ENCODE measurements at regions not wholly inside any gene's neighbourhood (a gene's known extent, or its start where the extent isn't known, plus 50 kb on each side); places are given as distances from the start of the nearest gene placed in this dataset.
"Not testable (repeated sequence)": the region's sequence is repeated elsewhere in the genome, so short reads cannot be mapped to it uniquely, and the experiment has no call there.

DNA sequence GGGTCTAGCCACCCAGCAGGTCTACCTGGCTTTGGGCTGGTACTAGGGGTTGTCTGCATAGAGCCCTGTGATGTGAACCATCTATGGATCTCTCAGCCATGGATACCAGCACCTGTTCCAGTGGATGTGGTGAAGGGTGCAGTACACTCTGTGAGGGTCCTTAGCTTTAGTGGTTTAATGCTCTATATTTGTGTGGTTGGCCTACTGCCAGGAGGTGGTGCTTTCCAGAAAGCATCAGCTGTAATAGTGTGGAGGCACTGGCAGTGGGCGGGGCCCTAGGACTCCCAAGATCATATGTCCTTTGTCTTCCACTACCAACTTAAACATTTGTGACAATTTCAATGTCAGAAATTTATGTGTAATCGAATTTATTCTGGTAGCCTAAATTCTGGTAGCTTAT is 1065.1 kb downstream of the RPIA start:
- FAIRE-seq = not testable (repeated sequence)

GRCh38 chr2:89758332-89759026 is 1067.0 kb downstream of the RPIA start:
- FAIRE-seq = not testable (repeated sequence)

DNA sequence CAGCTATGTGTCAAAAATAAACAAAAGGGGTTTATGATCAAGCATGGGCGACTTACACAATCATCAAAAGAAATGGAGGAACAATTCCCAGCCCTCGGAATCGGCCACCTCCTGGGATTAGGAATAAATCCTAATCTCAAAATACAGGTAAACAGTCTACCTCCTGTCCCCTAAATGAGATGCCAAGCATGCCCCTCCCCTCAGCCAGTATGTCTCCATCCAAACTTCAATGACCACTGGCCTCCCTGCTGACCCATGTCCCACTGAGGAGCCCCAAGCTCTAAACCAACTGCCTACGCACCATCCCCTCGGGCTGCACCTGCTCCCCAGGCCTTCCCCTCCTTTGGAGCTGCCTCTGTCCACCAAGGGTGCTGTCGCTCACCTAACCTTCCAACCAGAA is 1069.3 kb downstream of the RPIA start:
- not testable (repeated sequence) for FAIRE-seq

DNA sequence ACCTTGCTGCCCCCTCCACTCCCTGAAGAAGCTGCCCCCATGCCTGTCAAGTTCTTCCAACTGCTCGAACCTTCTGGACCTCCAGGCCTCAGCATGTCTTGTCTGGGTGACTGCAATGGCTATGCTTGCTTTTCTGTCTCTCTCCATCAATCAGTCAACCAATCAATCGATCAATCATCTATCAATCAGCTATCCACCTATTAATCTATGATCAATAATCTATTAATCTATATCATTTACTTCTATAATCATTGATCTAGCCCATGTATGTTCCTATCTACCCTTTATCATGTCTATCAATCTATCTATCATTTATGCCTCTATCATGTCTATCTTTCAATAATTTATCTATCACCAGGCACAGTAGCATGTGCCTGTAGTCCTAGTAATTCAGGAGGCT is 1069.7 kb downstream of the RPIA start:
- FAIRE-seq = not testable (repeated sequence)

- FAIRE-seq = not testable (repeated sequence)
Observed at GRCh38 chr2:89761863-89762262, 1070.4 kb downstream of the RPIA start.

GRCh38 chr2:89762461-89763253 is 1071.2 kb downstream of the RPIA start:
- not testable (repeated sequence) for FAIRE-seq

DNA sequence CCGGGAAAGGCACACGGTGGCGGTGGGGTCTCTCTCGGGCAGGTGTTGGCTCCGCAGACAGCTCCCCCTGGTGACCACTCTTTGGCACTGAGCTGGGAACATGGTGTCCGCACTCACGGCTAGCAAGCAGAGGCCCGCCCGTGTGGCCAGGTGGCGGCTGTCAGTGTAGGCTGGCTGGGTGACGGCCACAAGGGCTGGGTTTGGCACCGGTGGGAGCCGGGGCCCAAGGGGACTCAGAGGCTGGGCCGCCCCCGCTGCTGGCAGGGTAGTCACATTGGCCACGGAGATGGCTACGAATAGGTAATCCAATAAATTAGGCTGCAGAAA is 1071.7 kb downstream of the RPIA start:
- no peak for FAIRE-seq

DNA sequence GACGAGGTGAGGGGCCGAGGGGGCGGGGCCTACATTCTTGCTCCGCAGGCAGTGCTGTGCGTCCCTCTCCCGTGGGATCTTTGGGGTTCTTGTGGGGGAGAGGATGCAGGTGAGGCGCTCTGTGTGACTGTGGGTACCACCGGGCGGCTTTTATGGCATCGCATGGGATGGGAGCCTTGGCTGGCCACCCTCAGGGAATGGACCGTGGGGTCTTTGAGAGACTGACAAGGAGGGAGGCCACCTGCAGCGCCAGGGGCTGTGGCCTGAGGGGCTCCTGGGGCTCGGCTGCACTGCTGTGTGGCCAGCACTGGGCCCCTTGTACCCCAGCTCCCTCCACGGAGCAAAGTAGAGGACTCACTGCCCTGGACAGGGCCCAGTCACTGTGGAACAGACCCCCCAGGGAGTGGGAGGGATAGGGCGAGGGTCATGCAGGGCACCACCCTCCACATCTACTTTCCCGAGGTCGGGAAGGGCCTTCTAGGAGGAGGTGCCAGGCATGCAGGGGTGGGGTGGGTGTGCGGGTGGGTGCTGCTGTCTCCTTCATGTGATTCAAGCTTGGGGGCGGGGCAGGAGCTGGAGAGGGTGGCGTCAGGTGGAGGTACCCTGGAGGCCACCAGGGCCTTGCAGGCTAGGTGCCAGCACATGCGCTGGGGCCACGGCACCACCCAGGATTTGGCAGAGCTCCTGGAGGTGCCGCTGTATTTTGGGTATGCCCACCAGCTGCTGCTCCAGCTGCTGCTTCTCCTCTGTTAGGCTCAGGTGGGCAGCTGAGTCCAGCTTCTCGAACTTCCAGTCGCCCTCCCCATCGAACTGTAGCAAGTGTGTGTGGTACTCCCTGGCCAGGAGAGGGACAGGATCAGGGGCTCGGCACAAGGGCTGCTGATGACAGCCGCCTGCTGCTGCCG is 1072.4 kb downstream of the RPIA start:
- no peak for FAIRE-seq

DNA sequence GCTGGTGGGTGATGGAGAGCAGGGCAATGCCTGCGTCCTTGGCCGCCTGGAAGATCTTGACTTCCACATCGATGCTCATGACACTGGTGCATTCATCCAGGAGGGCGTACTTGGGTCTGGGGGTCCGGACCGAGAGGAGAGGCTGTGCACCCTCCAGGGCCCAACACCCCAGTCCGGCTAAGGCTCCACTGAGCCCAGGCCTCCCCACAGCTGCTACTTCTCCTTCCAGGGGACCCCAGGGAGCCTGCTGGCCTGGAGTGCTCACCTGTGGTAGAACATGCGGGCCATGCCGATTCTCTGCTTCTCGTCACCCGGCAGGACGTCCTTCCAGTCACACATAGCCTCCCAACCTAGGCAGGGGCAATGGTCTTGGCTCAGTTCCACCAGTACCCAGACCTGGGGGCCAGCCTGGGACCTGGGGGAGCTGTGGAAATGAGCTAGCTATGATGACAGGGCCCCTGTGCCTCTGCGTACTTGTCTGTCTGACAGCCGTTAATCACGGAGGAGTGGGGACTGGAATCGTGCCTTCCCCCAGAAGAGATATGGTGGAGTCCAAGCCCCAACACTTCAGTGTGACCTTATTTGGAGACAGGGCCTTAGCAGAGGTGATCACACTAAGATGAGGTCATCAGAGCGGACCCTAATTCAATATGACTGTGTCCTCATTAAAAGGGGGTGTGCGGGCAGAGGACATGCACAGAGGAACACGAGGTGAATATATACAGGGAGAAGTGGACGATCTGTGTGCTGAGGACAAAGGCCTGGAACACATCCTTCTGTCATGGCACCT is 1073.3 kb downstream of the RPIA start:
- not testable (repeated sequence) for FAIRE-seq

GRCh38 chr2:89765361-89765718 is 1073.9 kb downstream of the RPIA start:
- not testable (repeated sequence) for FAIRE-seq

DNA sequence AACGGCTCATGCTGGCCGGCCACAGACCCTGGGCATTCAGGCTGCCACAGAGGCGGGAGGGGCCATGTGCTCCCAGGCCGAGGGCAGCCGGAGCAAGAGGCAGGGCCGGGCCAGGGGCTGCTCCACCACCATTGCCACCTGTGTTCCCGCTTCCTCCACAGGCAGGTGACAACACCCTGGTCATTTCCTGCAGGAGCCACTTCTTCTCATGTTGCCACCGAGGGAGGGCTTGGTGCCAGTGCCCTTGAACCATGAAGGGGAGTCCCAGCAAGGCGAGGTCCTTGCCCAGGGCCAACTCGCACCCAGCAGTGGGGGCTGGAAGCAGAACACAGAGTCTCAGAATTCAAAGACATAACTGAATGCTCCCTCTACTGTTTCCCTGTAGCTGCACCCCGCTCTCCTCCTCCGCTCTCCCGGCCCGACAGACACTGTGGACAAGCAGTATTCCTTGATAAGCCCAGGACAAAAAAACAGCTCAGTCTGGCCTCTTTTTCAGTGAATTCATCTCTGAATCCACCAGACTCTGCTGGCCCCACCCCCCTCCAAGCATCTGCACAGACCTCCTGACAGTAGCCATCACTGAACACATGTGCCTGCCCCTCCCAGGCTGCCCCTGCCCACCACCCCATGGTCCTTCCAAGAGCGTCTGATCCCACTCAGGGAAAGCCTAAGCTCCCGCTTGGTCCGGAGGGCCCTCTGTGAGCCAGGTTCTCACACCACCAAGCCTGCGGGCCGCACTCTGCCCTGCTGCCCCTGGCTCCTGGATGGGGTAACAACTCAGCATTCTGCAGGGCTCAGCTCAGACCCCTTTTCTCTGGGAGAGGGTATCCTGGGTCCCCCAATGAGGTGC is 1074.9 kb downstream of the RPIA start:
- FAIRE-seq = not testable (repeated sequence)

DNA sequence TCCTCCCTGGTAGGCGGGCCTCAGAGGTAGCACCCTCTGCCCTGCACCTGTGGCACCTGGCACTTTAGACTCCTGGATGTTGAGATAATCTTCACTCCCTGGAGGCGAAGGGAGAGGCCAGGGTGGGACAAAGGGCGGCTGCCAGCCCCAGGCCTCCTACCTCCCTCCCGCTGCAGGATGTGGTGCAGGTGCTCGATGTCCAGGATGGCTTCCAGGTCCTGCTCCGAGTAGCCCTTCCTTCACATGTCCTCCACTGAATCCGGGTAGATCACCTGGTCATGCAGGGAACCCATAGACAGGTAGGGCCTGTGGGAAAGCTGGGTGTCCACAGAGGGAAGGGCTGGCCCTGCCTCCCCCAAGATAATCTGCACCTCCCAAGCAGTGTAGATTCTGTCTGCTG is 1075.6 kb downstream of the RPIA start:
- FAIRE-seq = not testable (repeated sequence)

- no peak for FAIRE-seq
Observed at GRCh38 chr2:89767572-89768435, 1076.3 kb downstream of the RPIA start.

DNA sequence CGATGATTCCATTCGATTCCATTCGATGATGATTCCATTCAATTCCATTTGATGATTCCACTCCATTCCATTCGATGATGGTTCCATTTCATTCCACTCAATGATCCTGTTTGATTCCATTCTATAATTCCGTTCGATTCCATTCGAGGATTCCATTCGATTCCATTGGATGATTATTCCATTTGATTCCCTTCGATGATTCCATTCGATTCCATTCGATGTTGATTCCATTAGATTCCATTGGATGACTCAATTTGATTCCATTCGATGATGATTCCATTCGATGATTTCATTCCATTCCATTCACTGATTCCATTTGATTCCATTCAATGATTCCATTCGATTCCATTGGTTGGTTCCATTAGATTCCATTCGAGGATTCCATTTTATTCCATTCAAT is 1084.4 kb downstream of the RPIA start:
- no peak for FAIRE-seq

GRCh38 chr2:89780318-89780717 is 1088.8 kb downstream of the RPIA start:
- FAIRE-seq = no peak

- FAIRE-seq = no peak
Observed at GRCh38 chr2:89781962-89782361, 1090.5 kb downstream of the RPIA start.

DNA sequence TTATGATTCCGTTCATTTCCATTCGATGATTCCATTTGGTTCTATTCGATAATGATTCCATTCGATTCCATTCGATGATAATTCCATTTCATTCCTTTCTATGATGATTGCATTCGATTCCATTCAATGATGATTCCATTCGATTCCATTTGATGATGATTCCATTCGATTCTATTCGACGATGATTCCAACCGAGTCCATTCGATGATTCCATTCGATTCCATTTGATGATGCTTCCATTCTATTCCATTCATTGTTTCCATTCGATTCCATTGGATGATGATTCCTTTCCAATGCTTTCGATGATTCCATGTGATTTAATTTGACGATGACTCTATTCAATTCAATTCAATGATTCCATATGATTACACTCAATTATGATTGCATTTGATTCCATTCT is 1093.5 kb downstream of the RPIA start:
- FAIRE-seq = no peak

GRCh38 chr2:89785528-89785927 is 1094.1 kb downstream of the RPIA start:
- FAIRE-seq = not testable (repeated sequence)

GRCh38 chr2:89786642-89787041 is 1095.2 kb downstream of the RPIA start:
- FAIRE-seq = not testable (repeated sequence)

- FAIRE-seq = not testable (repeated sequence)
Observed at GRCh38 chr2:89795530-89795929, 1104.1 kb downstream of the RPIA start.

Measured in colon (tissue), 2 donors.